ENCODE measurements at regions not wholly inside any gene's neighbourhood (a gene's known extent, or its start where the extent isn't known, plus 50 kb on each side); places are given as distances from the start of the nearest gene placed in this dataset.

DNA sequence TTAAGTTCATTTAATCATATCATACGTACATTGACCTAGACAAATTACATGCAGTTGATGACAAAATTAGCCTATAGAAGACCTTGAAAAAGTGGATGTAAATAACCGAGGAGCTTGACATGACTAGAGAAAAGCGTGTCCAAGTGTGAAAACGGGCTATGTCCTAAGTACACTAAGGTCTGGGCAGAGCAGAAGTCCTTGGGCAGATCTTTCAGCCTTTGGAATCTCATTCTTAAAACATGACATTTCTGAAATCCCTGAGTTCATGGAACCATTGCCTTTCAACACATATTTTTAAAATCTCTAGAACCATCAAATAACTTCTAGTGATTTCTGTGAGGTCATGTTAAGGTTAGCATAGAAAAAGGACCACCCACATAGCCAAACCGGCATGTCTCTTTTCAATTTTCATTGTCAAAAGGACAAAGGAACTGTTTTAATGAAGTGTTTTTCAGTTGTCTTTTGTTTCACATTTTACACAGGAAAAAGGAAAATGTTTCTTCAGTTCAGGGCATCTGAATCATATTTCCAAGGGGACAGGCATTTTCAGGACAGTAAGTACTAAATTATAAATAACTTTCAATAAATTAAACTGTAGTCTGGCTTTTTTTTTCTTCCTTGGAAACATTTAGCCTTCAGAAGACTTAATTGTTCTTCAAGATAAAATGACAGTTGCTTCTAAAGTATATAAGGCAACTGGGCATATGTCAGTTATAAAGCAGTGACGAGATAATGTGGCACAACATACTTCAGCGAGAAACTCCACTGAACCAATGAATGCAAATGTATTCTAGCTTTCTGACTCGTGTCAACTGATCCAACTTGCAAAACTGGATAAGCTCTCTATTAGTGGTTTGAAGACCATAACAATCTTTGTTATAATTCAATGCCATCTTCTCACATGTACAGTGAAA is 416.8 kb downstream of the NFIB start:
- no peaks in the 10 kb centered on the region for H3K9me3 ChIP-seq (ENCODE audit: insufficient read depth, low read depth, low read length)
- H3K4me3 ChIP-seq (ENCODE audit: low read length) = no peak overlapping the region
- no peak overlapping the region; the same call in 1 of the 2 replicates for H3K27ac ChIP-seq (ENCODE audit: low read depth, low read length)
- H3K4me1 ChIP-seq (ENCODE audit: insufficient read depth, low read length) = peaks cover 41% of the 10 kb centered on the region
- H3K9ac ChIP-seq (ENCODE audit: low read depth, low read length) = no peak overlapping the region
- WGBS = 87% methylated on average over 8 of the region's 8 CpGs
- H3K36me3 ChIP-seq (ENCODE audit: insufficient read depth, low read length) = no peaks in the 10 kb centered on the region
- H3K27me3 ChIP-seq (ENCODE audit: insufficient read depth, low read length) = no peaks in the 10 kb centered on the region

DNA sequence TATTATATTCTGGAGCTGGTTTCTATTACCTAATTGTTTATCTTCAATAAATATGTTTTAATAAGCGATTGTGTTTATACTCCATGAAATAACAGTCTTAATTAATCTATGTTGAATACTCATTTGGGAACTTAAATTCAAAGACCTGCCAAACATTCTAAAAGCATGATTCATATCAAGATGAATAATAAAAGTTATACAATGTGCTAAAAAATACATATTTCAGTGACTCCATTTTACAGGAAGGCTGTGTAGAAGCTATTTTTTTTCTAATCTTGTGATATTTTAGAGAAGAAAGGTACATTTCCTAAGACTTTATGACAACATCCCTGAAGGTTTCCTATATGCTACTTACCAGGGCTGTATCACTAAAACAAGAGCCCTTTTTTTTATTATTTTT is 417.9 kb downstream of the NFIB start:
- H3K9ac ChIP-seq (ENCODE audit: low read depth, low read length) = no peak overlapping the region
- WGBS = no CpG with 5 or more reads among the region's 1 CpG
- no peaks in the 10 kb centered on the region for H3K9me3 ChIP-seq (ENCODE audit: insufficient read depth, low read depth, low read length)
- no peak overlapping the region for H3K27ac ChIP-seq (ENCODE audit: low read depth, low read length)
- peaks cover 35% of the 10 kb centered on the region for H3K4me1 ChIP-seq (ENCODE audit: insufficient read depth, low read length)
- no peak overlapping the region for H3K4me3 ChIP-seq (ENCODE audit: low read length)
- no peaks in the 10 kb centered on the region for H3K27me3 ChIP-seq (ENCODE audit: insufficient read depth, low read length)
- H3K36me3 ChIP-seq (ENCODE audit: insufficient read depth, low read length) = no peaks in the 10 kb centered on the region

DNA sequence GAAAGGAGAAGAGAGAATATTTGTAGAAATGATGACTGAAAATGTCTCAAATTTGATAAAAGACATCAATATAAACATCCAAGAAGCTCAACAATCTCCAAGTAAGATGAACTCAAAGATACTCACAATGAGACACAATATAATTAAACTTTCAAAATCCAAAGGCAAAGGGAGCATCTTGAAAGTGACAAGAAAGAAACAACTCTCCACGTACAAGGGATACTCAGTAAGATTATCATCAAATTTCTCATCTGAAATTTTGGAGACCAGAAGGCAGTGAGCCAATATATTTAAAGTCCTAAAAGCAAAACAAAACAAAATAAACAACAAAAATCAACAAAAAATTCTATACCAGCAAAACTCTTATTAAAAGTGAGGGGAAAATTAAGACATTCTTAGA is 428.7 kb downstream of the NFIB start:
- 87% methylated on average over 1 of the region's 1 CpG for WGBS
- Histone ChIP-seq H3K9ac (ENCODE audit: low read depth, low read length) (no peak overlapping the region), H3K4me3 (ENCODE audit: low read length) (no peak overlapping the region), H3K27me3 (ENCODE audit: insufficient read depth, low read length) (no peaks in the 10 kb centered on the region), H3K27ac (ENCODE audit: low read depth, low read length) (no peak overlapping the region), H3K4me1 (ENCODE audit: insufficient read depth, low read length) (no peaks in the 10 kb centered on the region), H3K36me3 (ENCODE audit: insufficient read depth, low read length) (no peaks in the 10 kb centered on the region), H3K9me3 (ENCODE audit: insufficient read depth, low read depth, low read length) (no peaks in the 10 kb centered on the region)

DNA sequence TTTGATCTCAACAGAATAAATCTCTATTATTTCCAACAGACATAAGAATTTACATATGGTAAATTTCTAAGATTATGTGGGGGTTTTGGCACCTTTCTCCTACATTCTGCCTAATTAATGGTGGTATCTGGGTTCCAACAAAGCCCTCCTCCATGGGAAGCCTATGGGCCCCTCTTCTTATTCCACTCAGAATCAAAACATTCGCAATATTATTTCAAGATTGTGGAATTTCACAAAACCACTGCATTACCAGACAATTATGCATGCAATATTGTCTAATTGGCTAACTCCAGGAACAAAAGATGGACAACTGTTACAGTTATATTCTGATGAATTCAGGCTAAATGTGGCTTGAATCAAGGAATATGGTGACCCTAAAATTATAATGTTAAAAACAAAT is 434.0 kb downstream of the NFIB start:
- H3K36me3 ChIP-seq (ENCODE audit: insufficient read depth, low read length) = no peaks in the 10 kb centered on the region
- H3K4me3 ChIP-seq (ENCODE audit: low read length) = no peak overlapping the region
- H3K27ac ChIP-seq (ENCODE audit: low read depth, low read length) = no peak overlapping the region
- H3K27me3 ChIP-seq (ENCODE audit: insufficient read depth, low read length) = no peaks in the 10 kb centered on the region
- no peaks in the 10 kb centered on the region for H3K4me1 ChIP-seq (ENCODE audit: insufficient read depth, low read length)
- H3K9me3 ChIP-seq (ENCODE audit: insufficient read depth, low read depth, low read length) = no peaks in the 10 kb centered on the region
- 95% methylated on average over 1 of the region's 1 CpG for WGBS
- no peak overlapping the region for H3K9ac ChIP-seq (ENCODE audit: low read depth, low read length)

- 100% methylated on average over 2 of the region's 3 CpGs for WGBS
- no peaks in the 10 kb centered on the region for H3K4me1 ChIP-seq (ENCODE audit: insufficient read depth, low read length)
- no peak overlapping the region for H3K27ac ChIP-seq (ENCODE audit: low read depth, low read length)
- H3K9me3 ChIP-seq (ENCODE audit: insufficient read depth, low read depth, low read length) = no peaks in the 10 kb centered on the region
- no peaks in the 10 kb centered on the region for H3K27me3 ChIP-seq (ENCODE audit: insufficient read depth, low read length)
- no peak overlapping the region for H3K9ac ChIP-seq (ENCODE audit: low read depth, low read length)
- no peaks in the 10 kb centered on the region for H3K36me3 ChIP-seq (ENCODE audit: insufficient read depth, low read length)
- H3K4me3 ChIP-seq (ENCODE audit: low read length) = no peak overlapping the region
These were observed 434.9 kb downstream of the NFIB start for GRCh38 chr9:13879011-13879410.

GRCh38 chr9:13878241-13878711 is 435.7 kb downstream of the NFIB start:
- Histone ChIP-seq H3K4me1 (ENCODE audit: insufficient read depth, low read length) (no peaks in the 10 kb centered on the region), H3K9me3 (ENCODE audit: insufficient read depth, low read depth, low read length) (no peaks in the 10 kb centered on the region), H3K9ac (ENCODE audit: low read depth, low read length) (no peak overlapping the region), H3K27ac (ENCODE audit: low read depth, low read length) (no peak overlapping the region), H3K36me3 (ENCODE audit: insufficient read depth, low read length) (no peaks in the 10 kb centered on the region), H3K4me3 (ENCODE audit: low read length) (no peak overlapping the region), H3K27me3 (ENCODE audit: insufficient read depth, low read length) (no peaks in the 10 kb centered on the region)
- WGBS = 94% methylated on average over 2 of the region's 3 CpGs

DNA sequence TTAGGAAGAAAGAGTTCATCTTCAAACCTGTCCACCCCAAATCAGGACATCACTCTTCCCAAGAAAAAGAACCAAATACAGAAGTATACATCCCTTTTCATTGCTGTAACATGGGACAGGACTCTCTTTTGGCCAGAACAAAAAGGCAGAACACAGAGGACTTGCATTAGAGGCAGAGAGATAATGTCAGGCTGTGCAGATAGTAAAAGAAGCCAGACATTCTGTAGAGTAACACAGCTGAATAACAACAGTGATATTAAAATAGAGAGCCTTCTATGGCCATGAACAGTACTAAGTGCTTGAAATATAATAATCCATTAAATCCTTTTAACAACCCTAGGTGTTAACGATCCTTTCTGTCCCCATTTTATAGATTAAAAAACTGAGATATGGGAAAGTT is 437.2 kb downstream of the NFIB start:
- no peaks in the 10 kb centered on the region for H3K27me3 ChIP-seq (ENCODE audit: insufficient read depth, low read length)
- WGBS = no CpG with 5 or more reads among the region's 1 CpG

GRCh38 chr9:13873203-13873602 is 440.7 kb downstream of the NFIB start:
- Histone ChIP-seq H3K9ac (ENCODE audit: low read depth, low read length) (no peak overlapping the region), H3K27me3 (ENCODE audit: insufficient read depth, low read length) (no peaks in the 10 kb centered on the region), H3K4me1 (ENCODE audit: insufficient read depth, low read length) (no peaks in the 10 kb centered on the region), H3K4me3 (ENCODE audit: low read length) (no peak overlapping the region), H3K27ac (ENCODE audit: low read depth, low read length) (no peak overlapping the region), H3K9me3 (ENCODE audit: insufficient read depth, low read depth, low read length) (no peaks in the 10 kb centered on the region), H3K36me3 (ENCODE audit: insufficient read depth, low read length) (no peaks in the 10 kb centered on the region)
- WGBS = 100% methylated on average over 2 of the region's 3 CpGs

More for the DNA sequence above, 437.2 kb downstream of the NFIB start:
- no peak overlapping the region for H3K4me3 ChIP-seq (ENCODE audit: low read length)
- no peak overlapping the region for H3K27ac ChIP-seq (ENCODE audit: low read depth, low read length)
- H3K9me3 ChIP-seq (ENCODE audit: insufficient read depth, low read depth, low read length) = no peaks in the 10 kb centered on the region
- no peak overlapping the region for H3K9ac ChIP-seq (ENCODE audit: low read depth, low read length)
- no peaks in the 10 kb centered on the region for H3K4me1 ChIP-seq (ENCODE audit: insufficient read depth, low read length)
- H3K36me3 ChIP-seq (ENCODE audit: insufficient read depth, low read length) = no peaks in the 10 kb centered on the region

- H3K27me3 ChIP-seq (ENCODE audit: insufficient read depth, low read length) = no peaks in the 10 kb centered on the region
- no peaks in the 10 kb centered on the region for H3K36me3 ChIP-seq (ENCODE audit: insufficient read depth, low read length)
- H3K27ac ChIP-seq (ENCODE audit: low read depth, low read length) = no peak overlapping the region
- H3K4me3 ChIP-seq (ENCODE audit: low read length) = no peak overlapping the region
- 94% methylated on average over 4 of the region's 4 CpGs for WGBS
- H3K9me3 ChIP-seq (ENCODE audit: insufficient read depth, low read depth, low read length) = no peaks in the 10 kb centered on the region
- no peaks in the 10 kb centered on the region for H3K4me1 ChIP-seq (ENCODE audit: insufficient read depth, low read length)
- H3K9ac ChIP-seq (ENCODE audit: low read depth, low read length) = no peak overlapping the region
These were observed 445.6 kb downstream of the NFIB start for GRCh38 chr9:13868336-13868735.

DNA sequence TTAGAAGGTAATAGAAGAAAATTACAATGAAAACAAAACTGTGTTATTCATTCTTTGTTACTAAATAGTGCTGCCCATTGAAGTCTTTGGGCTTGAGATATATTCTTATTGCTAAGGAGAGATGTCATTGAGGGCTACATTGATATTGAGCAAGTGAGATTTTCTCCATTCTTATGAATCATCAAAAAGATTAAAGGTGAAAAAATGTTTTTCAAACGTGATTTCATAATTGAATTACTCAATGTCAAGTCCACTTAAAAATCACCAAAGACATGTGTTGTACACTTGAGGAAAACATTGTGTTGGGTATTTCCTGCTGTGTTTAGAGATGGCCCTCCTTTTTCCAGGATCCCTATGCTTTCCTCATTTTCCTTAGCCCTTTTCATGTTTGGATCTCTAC is 448.1 kb downstream of the NFIB start:
- Histone ChIP-seq H3K27me3 (ENCODE audit: insufficient read depth, low read length) (no peaks in the 10 kb centered on the region), H3K36me3 (ENCODE audit: insufficient read depth, low read length) (no peaks in the 10 kb centered on the region), H3K4me1 (ENCODE audit: insufficient read depth, low read length) (peaks cover 15% of the 10 kb centered on the region), H3K9ac (ENCODE audit: low read depth, low read length) (no peak overlapping the region), H3K9me3 (ENCODE audit: insufficient read depth, low read depth, low read length) (no peaks in the 10 kb centered on the region), H3K4me3 (ENCODE audit: low read length) (no peak overlapping the region), H3K27ac (ENCODE audit: low read depth, low read length) (no peak overlapping the region)
- no CpG with 5 or more reads among the region's 1 CpG for whole genome bisulfite sequencing

- no peak overlapping the region for H3K4me3 ChIP-seq (ENCODE audit: low read length)
- no peak overlapping the region for H3K9ac ChIP-seq (ENCODE audit: low read depth, low read length)
- peaks cover 40% of the 10 kb centered on the region for H3K4me1 ChIP-seq (ENCODE audit: insufficient read depth, low read length)
- H3K36me3 ChIP-seq (ENCODE audit: insufficient read depth, low read length) = no peaks in the 10 kb centered on the region
- no peaks in the 10 kb centered on the region for H3K9me3 ChIP-seq (ENCODE audit: insufficient read depth, low read depth, low read length)
- no peak overlapping the region for H3K27ac ChIP-seq (ENCODE audit: low read depth, low read length)
- WGBS = 93% methylated on average over 1 of the region's 1 CpG
- H3K27me3 ChIP-seq (ENCODE audit: insufficient read depth, low read length) = no peaks in the 10 kb centered on the region
These were observed 450.8 kb downstream of the NFIB start for GRCh38 chr9:13863112-13863511.
